ENCODE measurements at regions not wholly inside any gene's neighbourhood (a gene's known extent, or its start where the extent isn't known, plus 50 kb on each side); places are given as distances from the start of the nearest gene placed in this dataset.

DNA sequence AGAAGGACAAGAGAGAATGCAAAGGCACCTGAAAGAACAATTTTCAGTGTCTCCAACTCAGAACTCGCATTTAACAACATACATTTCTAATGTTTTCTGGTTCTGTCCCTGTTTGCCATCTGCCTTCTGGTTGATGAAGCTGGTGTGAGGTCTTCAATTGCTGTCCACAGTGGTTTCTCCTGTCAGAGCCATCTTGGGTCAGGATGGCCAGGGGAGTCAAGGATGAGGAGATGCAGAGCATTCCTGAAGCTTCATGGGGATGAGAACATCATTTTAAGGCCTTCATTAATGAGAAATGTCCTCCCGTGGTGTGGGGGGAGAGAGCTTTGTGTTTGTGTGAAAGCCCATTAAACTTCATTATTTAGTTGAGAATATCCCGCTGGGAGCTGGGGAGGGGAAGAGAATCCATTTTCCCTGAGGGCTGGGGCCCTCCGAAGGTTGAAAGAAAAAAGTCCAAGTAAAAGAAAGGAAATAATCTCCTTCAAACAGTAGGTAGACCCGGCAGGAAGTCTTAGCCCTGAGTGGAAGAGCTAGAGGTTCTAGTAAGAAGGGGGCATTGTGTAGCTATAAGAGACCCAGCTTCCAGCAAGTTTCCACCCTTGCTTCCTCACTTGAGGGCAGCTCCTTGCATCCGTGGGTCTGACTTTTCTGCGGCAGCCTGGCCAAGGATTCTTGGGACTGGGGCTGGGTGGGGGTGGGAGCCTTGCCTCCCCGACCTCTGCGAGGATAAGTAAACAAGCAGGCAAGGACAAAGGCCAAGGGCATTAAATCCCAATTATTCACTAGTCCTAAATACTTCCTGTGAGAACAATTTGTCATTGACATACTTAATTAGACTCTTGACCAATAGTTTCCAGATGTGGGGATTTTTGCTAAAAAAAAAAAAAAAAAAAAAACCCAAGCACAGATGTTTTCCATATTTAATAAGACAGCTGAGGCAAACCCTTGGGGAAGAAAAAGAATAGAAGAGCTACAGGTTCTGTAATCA is 119.2 kb downstream of the MSX2 start:
- TF ChIP-seq, protein P1, sequence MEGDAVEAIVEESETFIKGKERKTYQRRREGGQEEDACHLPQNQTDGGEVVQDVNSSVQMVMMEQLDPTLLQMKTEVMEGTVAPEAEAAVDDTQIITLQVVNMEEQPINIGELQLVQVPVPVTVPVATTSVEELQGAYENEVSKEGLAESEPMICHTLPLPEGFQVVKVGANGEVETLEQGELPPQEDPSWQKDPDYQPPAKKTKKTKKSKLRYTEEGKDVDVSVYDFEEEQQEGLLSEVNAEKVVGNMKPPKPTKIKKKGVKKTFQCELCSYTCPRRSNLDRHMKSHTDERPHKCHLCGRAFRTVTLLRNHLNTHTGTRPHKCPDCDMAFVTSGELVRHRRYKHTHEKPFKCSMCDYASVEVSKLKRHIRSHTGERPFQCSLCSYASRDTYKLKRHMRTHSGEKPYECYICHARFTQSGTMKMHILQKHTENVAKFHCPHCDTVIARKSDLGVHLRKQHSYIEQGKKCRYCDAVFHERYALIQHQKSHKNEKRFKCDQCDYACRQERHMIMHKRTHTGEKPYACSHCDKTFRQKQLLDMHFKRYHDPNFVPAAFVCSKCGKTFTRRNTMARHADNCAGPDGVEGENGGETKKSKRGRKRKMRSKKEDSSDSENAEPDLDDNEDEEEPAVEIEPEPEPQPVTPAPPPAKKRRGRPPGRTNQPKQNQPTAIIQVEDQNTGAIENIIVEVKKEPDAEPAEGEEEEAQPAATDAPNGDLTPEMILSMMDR (IDR thresholded peaks at IDR 0.05 in 8 of 11, conservative IDR thresholded peaks at IDR 0.05 in 3 of 11) = no peak
- TF ChIP-seq POLR2AphosphoS5 (IDR thresholded peaks at IDR 0.05) = no peak
- no peak for TF ChIP-seq POLR2A (IDR thresholded peaks at IDR 0.05)

All from spleen (tissue), 7 donors.